Heart left ventricle (tissue), 16 donors: ENCODE measurements at regions not wholly inside any gene's neighbourhood (a gene's known extent, or its start where the extent isn't known, plus 50 kb on each side); places are given as distances from the start of the nearest gene placed in this dataset.

Experiments
- ATAC-seq, 4 donors: fragments of 200-7000 bp; cut with Tn5 transposase; one replicate each; pipeline ENCODE4 v1.9.1; 2020 to 2022; ENCODE audit warnings: moderate library complexity in 4 of 4, mild to moderate bottlenecking in 3 of 4, moderate number of reproducible peaks in 1 of 4
- DNase-seq, 5 donors: peaks; one replicate each; pipeline ENCODE4 v3.0.0-alpha.2; 2020
- H3K27ac ChIP-seq, 12 donors: fragments of 200-600 bp; sonication (generic) in 4 of 12; one replicate each; pipeline versions ENCODE4 v1.5.0 to v1.8.0; 2016 to 2022; ENCODE audit warnings: mild to moderate bottlenecking in 2 of 12
- H3K27me3 ChIP-seq, 9 donors: fragments of 200-600 bp; sonication (generic) in 2 of 9; one replicate each; pipeline versions ENCODE4 v1.5.1 to v1.8.0; 2016 to 2022; ENCODE audit warnings: mild to moderate bottlenecking in 3 of 9
- H3K36me3 ChIP-seq, 9 donors: fragments of 200-600 bp; sonication (generic) in 2 of 9; one replicate each; pipeline versions ENCODE4 v1.5.0 to v1.8.0; 2018 to 2022; ENCODE audit warnings: mild to moderate bottlenecking in 2 of 9
- H3K4me1 ChIP-seq, 12 donors: fragments of 200-600 bp; sonication (generic) in 4 of 12; one replicate each; pipeline versions ENCODE4 v1.5.0 to v1.8.0; 2016 to 2022; ENCODE audit warnings: mild to moderate bottlenecking in 3 of 12
- H3K4me3 ChIP-seq, 12 donors: fragments of 200-600 bp; sonication (generic) in 4 of 12; one replicate each; pipeline versions ENCODE4 v1.5.0 to v1.8.0; 2017 to 2022; ENCODE audit warnings: mild to moderate bottlenecking in 9 of 12, moderate library complexity in 4 of 12
- H3K9me3 ChIP-seq, 12 donors: fragments of 200-600 bp; sonication (generic) in 4 of 12; one replicate each; pipeline versions ENCODE4 v1.5.0 to v1.8.0; 2016 to 2022; ENCODE audit warnings: mild to moderate bottlenecking in 1 of 12
- CTCF ChIP-seq, 12 donors: fragments of 200-600 bp; sonication (generic) in 4 of 12; IDR thresholded peaks; one replicate each; pipeline versions ENCODE4 v1.5.0 to v1.8.0; 2018 to 2022; ENCODE audit warnings: antibody characterized with exemption in 12 of 12, mild to moderate bottlenecking in 5 of 12
- POLR2A ChIP-seq, 2 donors: fragments of 450-650 bp; IDR thresholded peaks; one replicate each; pipeline ENCODE4 v1.6.1; 2017; ENCODE audit warnings: antibody characterized with exemption in 2 of 2, mild to moderate bottlenecking in 2 of 2, moderate library complexity in 2 of 2
- WGBS, 4 donors: extraction: QIAGEN DNeasy Blood & Tissue Kit in 2 of 4; methylation state at CpG; one replicate each; pipeline versions ENCODE4 v1.1.5 to v1.1.7; 2013 to 2018; 5-methylcytosine and 5-hydroxymethylcytosine counted together
- intact Hi-C, 10 donors: fragments of 100-400 bp; cut with DNase I; formaldehyde crosslinking; loops; one replicate each; pipeline versions ENCODE4 v1.11.1 to v1.14.2; 2022
- donor health status: ischemic (EF 13 %, LVEDD 7.1; RV severe dilation, severe dysfunction).
- donor health status: healthy with polysubstance abuse.
- donor health status: DM: no; HTN: yes; CAD: no.
- donor health status: DM: no; HTN: no; CAD: no.
- donor health status: ischemic (EF 25% LVEDD 6.9; RV normal size, moderate dysfunction).
- donor health status: ischemic (EF 25% LVEDD 5.7; RV mildly dilated, moderate dysfunction).
- donor health status: healthy.
- donor health status: DM: yes; HTN: yes; CAD: no.
- donor health status: ischemic (EF 35%, LVEDD 5.7; RV mildly dilated, moderate dysfunction).
- donor health status: nonischemic (EF 11% LVEDD 7.7; RV severe dilation, severe dysfunction).
- donor health status: DM: yes; HTN: yes; CAD: no.
- donor health status: PGD.
- donor health status: ischemic (EF 29% LVEDD 5.4; RV normal size, mild dysfunction).
- donor health status: nonischemic (EF 23%, LVEDD 6.1; RV moderate dilation, normal function).

- intact Hi-C loops, result no loop called here
- no peak for TF ChIP-seq CTCF (IDR thresholded peaks at IDR 0.05)
- no peak for TF ChIP-seq POLR2A (IDR thresholded peaks at IDR 0.05)
- H3K27me3 ChIP-seq, result no peaks in the 10 kb centered on the region
- H3K9me3 ChIP-seq, result peaks cover 0 to 9% (median 0%) of the 10 kb centered on the region in 12 donors
- H3K36me3 ChIP-seq, result no peaks in the 10 kb centered on the region
- H3K4me3 ChIP-seq, result no peak overlapping the region
- ATAC-seq, result peak in 3 of 4 donors; percentile 54 to 71 (median 65)
- H3K27ac ChIP-seq, result no peak overlapping the region
- 24 to 36% (median 29%) methylated on average over 5 of the region's 5 CpGs for WGBS, 4 donors
- peaks cover 0 to 10% (median 0%) of the 10 kb centered on the region in 12 donors for H3K4me1 ChIP-seq
- peak in 1 of 5 donors; percentile 18 for DNase-seq
Observed at GRCh38 chr2:40824278-40824677, 372.4 kb upstream of the SLC8A1 start.

- no peak for DNase-seq
- intact Hi-C loops, result no loop called here
- no peak overlapping the region for H3K27ac ChIP-seq
- no peak overlapping the region for H3K4me3 ChIP-seq
- no peaks in the 10 kb centered on the region for H3K9me3 ChIP-seq
- no peaks in the 10 kb centered on the region for H3K27me3 ChIP-seq
- no peaks in the 10 kb centered on the region for H3K36me3 ChIP-seq
- peaks cover 0 to 10% (median 0%) of the 10 kb centered on the region in 12 donors for H3K4me1 ChIP-seq
- no peak for ATAC-seq
- TF ChIP-seq CTCF (IDR thresholded peaks at IDR 0.05) (no peak), POLR2A (IDR thresholded peaks at IDR 0.05) (no peak)
Observed at GRCh38 chr2:40827392-40827791, 375.5 kb upstream of the SLC8A1 start.

GRCh38 chr2:40831321-40831873 lies 379.5 kb upstream of the SLC8A1 start:
- Histone ChIP-seq H3K9me3 (peaks cover 0 to 11% (median 0%) of the 10 kb centered on the region in 12 donors), H3K27me3 (no peaks in the 10 kb centered on the region)

DNA sequence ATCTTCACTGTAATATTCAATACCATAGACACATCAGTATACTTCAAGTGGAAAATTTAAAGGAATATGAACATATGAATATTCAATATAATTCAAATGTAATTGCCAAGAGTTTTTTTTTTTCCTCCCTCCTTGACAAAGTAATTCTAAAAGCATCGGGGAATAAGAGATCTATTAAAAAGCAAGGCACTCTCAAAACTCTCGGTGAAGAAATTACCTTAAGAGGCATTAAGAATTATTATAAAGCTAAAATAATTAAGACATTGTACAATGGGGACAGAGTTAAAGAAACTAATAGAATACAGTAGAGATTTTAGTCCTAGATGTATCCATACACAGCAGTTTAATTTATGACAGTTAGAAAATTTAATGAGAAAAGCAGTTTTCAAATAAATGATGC lies 390.0 kb upstream of the SLC8A1 start:
- Histone ChIP-seq H3K4me3 (no peak overlapping the region), H3K4me1 (no peaks in the 10 kb centered on the region), H3K27ac (no peak overlapping the region), H3K9me3 (no peaks in the 10 kb centered on the region), H3K27me3 (no peaks in the 10 kb centered on the region), H3K36me3 (no peaks in the 10 kb centered on the region)
- ATAC-seq, result no peak
- 88 to 93% (median 92%) methylated on average over 2 of the region's 2 CpGs for WGBS, 4 donors
- TF ChIP-seq CTCF (IDR thresholded peaks at IDR 0.05), result no peak
- TF ChIP-seq POLR2A (IDR thresholded peaks at IDR 0.05), result no peak
- intact Hi-C loops, result no loop called here
- no peak for DNase-seq

More at GRCh38 chr2:40831321-40831873, 379.5 kb upstream of the SLC8A1 start:
- no peak for TF ChIP-seq POLR2A (IDR thresholded peaks at IDR 0.05)
- no peaks in the 10 kb centered on the region for H3K36me3 ChIP-seq
- no peak overlapping the region for H3K27ac ChIP-seq
- no peak for DNase-seq
- no peak for ATAC-seq
- WGBS, 4 donors, result 70 to 87% (median 71%) methylated on average over 3 of the region's 3 CpGs
- no peak overlapping the region for H3K4me3 ChIP-seq
- intact Hi-C loops, result no loop called here
- H3K4me1 ChIP-seq, result no peaks in the 10 kb centered on the region
